Mesenchymal stem cell (in vitro differentiated cells and primary cell): ENCODE measurements at regions not wholly inside any gene's neighbourhood (a gene's known extent, or its start where the extent isn't known, plus 50 kb on each side); places are given as distances from the start of the nearest gene placed in this dataset.
"Not testable (repeated sequence)": the region's sequence is repeated elsewhere in the genome, so short reads cannot be mapped to it uniquely, and the experiment has no call there.

Source experiments
- DNase-seq: peaks from one replicate; pipeline ENCODE4 v3.0.0-alpha.2; 2013
- H2AFZ ChIP-seq: one replicate; pipeline ENCODE4 v1.6.1; 2013; ENCODE audit warnings: low read depth, mild to moderate bottlenecking, control low read depth, inconsistent platforms, low read length, moderate library complexity
- H2AK5ac ChIP-seq: 2 replicates; pipeline ENCODE4 v1.6.1; 2013; ENCODE audit warnings: low read length, moderate library complexity, mild to moderate bottlenecking, inconsistent platforms; ENCODE audit not compliant: severe bottlenecking
- H2BK120ac ChIP-seq: one replicate; pipeline ENCODE4 v1.6.1; 2013; ENCODE audit warnings: low read depth, mild to moderate bottlenecking, inconsistent platforms, low read length, moderate library complexity
- H2BK12ac ChIP-seq, 2 experiments: one replicate each; pipeline ENCODE4 v1.6.1; 2013; ENCODE audit warnings: inconsistent platforms in 2 of 2, low read length in 2 of 2, mild to moderate bottlenecking in 2 of 2, moderate library complexity in 2 of 2, control low read depth in 1 of 2
- H2BK15ac ChIP-seq: one replicate; pipeline ENCODE4 v1.6.1; 2013; ENCODE audit warnings: mild to moderate bottlenecking, low read depth, inconsistent platforms; ENCODE audit not compliant: poor library complexity, severe bottlenecking
- H2BK5ac ChIP-seq: 2 replicates; pipeline ENCODE4 v1.6.1; 2013; ENCODE audit warnings: low read depth, mild to moderate bottlenecking, low read length, control low read depth, inconsistent platforms; ENCODE audit not compliant: poor library complexity, severe bottlenecking
- H3K14ac ChIP-seq, 2 experiments: one replicate each; pipeline ENCODE4 v1.6.1; 2013; ENCODE audit warnings: inconsistent platforms in 2 of 2, low read length in 2 of 2, control low read depth in 1 of 2, mild to moderate bottlenecking in 1 of 2, moderate library complexity in 1 of 2
- H3K18ac ChIP-seq, 2 experiments: one replicate each; pipeline ENCODE4 v1.6.1; 2013; ENCODE audit warnings: inconsistent platforms in 2 of 2, low read length in 2 of 2, control low read depth in 1 of 2, low read depth in 1 of 2, mild to moderate bottlenecking in 1 of 2
- H3K23ac ChIP-seq, 2 experiments: one replicate each; pipeline ENCODE4 v1.6.1; 2013; ENCODE audit warnings: inconsistent platforms in 2 of 2, low read length in 2 of 2, mild to moderate bottlenecking in 2 of 2, moderate library complexity in 2 of 2, control low read depth in 1 of 2
- H3K27ac ChIP-seq: 2 replicates; pipeline ENCODE4 v1.5.1; 2013; ENCODE audit warnings: mild to moderate bottlenecking, moderate library complexity, low read length, control low read depth, inconsistent platforms; ENCODE audit not compliant: poor library complexity, severe bottlenecking
- H3K27me3 ChIP-seq, 2 experiments: 2 replicates each; pipeline versions ENCODE4 v1.6.1 to v1.7.0; 2013; ENCODE audit warnings: low read length in 2 of 2, mild to moderate bottlenecking in 2 of 2, moderate library complexity in 2 of 2, control low read depth in 1 of 2, inconsistent platforms in 1 of 2; ENCODE audit not compliant: control insufficient read depth in 1 of 2, insufficient read depth in 1 of 2
- H3K36me3 ChIP-seq, 2 experiments: 2 replicates each; pipeline versions ENCODE4 v1.6.1 to v1.7.0; 2013; ENCODE audit warnings: low read length in 2 of 2, control low read depth in 1 of 2, inconsistent platforms in 1 of 2, low read depth in 1 of 2, mild to moderate bottlenecking in 1 of 2; ENCODE audit not compliant: insufficient read depth in 2 of 2, control insufficient read depth in 1 of 2
- H3K4ac ChIP-seq, 2 experiments: one replicate each; pipeline ENCODE4 v1.6.1; 2013; ENCODE audit warnings: inconsistent platforms in 2 of 2, low read length in 2 of 2, mild to moderate bottlenecking in 2 of 2, moderate library complexity in 2 of 2, control low read depth in 1 of 2, low read depth in 1 of 2
- H3K4me1 ChIP-seq: 2 replicates; pipeline ENCODE4 v1.6.1; 2013; ENCODE audit warnings: low read depth, low read length, control low read depth; ENCODE audit not compliant: control insufficient read depth, insufficient read depth
- H3K4me2 ChIP-seq: 2 replicates; pipeline ENCODE4 v1.6.1; 2013; ENCODE audit warnings: low read length, mild to moderate bottlenecking, inconsistent platforms; ENCODE audit not compliant: poor library complexity, severe bottlenecking
- H3K4me3 ChIP-seq, 2 experiments: 2 replicates each; pipeline versions ENCODE4 v1.5.1 to v1.7.0; 2013; ENCODE audit warnings: low read length in 2 of 2, mild to moderate bottlenecking in 2 of 2, control low read depth in 1 of 2, low read depth in 1 of 2; ENCODE audit not compliant: insufficient read depth in 1 of 2
- H3K79me1 ChIP-seq: replicated peaks from 2 replicates; pipeline ENCODE4 v1.6.1; 2013; ENCODE audit warnings: mild to moderate bottlenecking, control low read depth, low read length, inconsistent platforms; ENCODE audit not compliant: poor library complexity, severe bottlenecking
- H3K9ac ChIP-seq: 2 replicates; pipeline ENCODE4 v1.7.0; 2013; ENCODE audit warnings: mild to moderate bottlenecking, low read length, moderate library complexity
- H3K9me3 ChIP-seq: 2 replicates; pipeline ENCODE4 v1.7.0; 2013; ENCODE audit warnings: mild to moderate bottlenecking, low read length; ENCODE audit not compliant: control insufficient read depth
- H4K8ac ChIP-seq: one replicate; pipeline ENCODE4 v1.6.1; 2013; ENCODE audit warnings: inconsistent platforms, mild to moderate bottlenecking, low read length, moderate library complexity
- H4K91ac ChIP-seq: one replicate; pipeline ENCODE4 v1.6.1; 2013; ENCODE audit warnings: mild to moderate bottlenecking, low read length, inconsistent platforms
- WGBS: methylation state at CpG from one replicate; pipeline ENCODE4 v1.1.7; 2013; ENCODE audit warnings: mixed read lengths; 5-methylcytosine and 5-hydroxymethylcytosine counted together

GRCh38 chr19:13681509-13681908, 82.8 kb upstream of the MRI1 start:
- Histone ChIP-seq H3K36me3 (no peaks in the 10 kb centered on the region), H2BK12ac (no peak overlapping the region), H3K4me3 (no peak overlapping the region), H3K23ac (no peak overlapping the region), H3K9ac (peak overlapping the region; percentile 36), H2AK5ac (no peak overlapping the region), H3K4me2 (no peak overlapping the region), H2BK120ac (no peak overlapping the region), H4K8ac (no peak overlapping the region), H3K4ac (no peak overlapping the region), H3K14ac (no peak overlapping the region), H3K9me3 (peaks cover 21% of the 10 kb centered on the region), H3K18ac (no peak overlapping the region), H3K4me1 (no peaks in the 10 kb centered on the region), H2BK5ac (no peak overlapping the region), H4K91ac (no peak overlapping the region), H3K79me1 (no peaks in the 10 kb centered on the region), H3K27me3 (no peaks in the 10 kb centered on the region), H2BK15ac (no peak overlapping the region), H3K27ac (no peak overlapping the region), H2AFZ (no peak overlapping the region)
- WGBS: 76% methylated on average over 3 of the region's 3 CpGs
- no peak for DNase-seq

GRCh38 chr19:13680708-13681360, 83.5 kb upstream of the MRI1 start:
- not testable (repeated sequence) for H3K4ac ChIP-seq, H3K36me3 ChIP-seq, H3K79me1 ChIP-seq, H2BK15ac ChIP-seq, H3K4me3 ChIP-seq, H4K91ac ChIP-seq, H3K14ac ChIP-seq, H3K23ac ChIP-seq, H2BK5ac ChIP-seq, H2AFZ ChIP-seq, H3K4me2 ChIP-seq, H2BK120ac ChIP-seq, H2BK12ac ChIP-seq, H3K4me1 ChIP-seq, H3K18ac ChIP-seq, DNase-seq, H3K27ac ChIP-seq, H4K8ac ChIP-seq, H2AK5ac ChIP-seq, H3K27me3 ChIP-seq
- Histone ChIP-seq H3K9me3 (peaks cover 21% of the 10 kb centered on the region), H3K9ac (peak overlapping the region; percentile 36)
- no CpG with 5 or more reads among the region's 7 CpGs for WGBS

GRCh38 chr19:13676967-13677366, 87.4 kb upstream of the MRI1 start:
- not testable (repeated sequence) for H2BK5ac ChIP-seq, H2BK12ac ChIP-seq, H2AK5ac ChIP-seq, H3K4me2 ChIP-seq, H4K8ac ChIP-seq, H2BK120ac ChIP-seq, H3K79me1 ChIP-seq, H2BK15ac ChIP-seq, H3K14ac ChIP-seq, H3K4ac ChIP-seq, H3K9ac ChIP-seq, H4K91ac ChIP-seq, H3K27ac ChIP-seq, H3K36me3 ChIP-seq, H3K18ac ChIP-seq, DNase-seq, H3K4me3 ChIP-seq, H3K23ac ChIP-seq, H2AFZ ChIP-seq, H3K27me3 ChIP-seq, H3K4me1 ChIP-seq
- 58% methylated on average over 5 of the region's 5 CpGs for WGBS
- peaks cover 21% of the 10 kb centered on the region for H3K9me3 ChIP-seq

DNA sequence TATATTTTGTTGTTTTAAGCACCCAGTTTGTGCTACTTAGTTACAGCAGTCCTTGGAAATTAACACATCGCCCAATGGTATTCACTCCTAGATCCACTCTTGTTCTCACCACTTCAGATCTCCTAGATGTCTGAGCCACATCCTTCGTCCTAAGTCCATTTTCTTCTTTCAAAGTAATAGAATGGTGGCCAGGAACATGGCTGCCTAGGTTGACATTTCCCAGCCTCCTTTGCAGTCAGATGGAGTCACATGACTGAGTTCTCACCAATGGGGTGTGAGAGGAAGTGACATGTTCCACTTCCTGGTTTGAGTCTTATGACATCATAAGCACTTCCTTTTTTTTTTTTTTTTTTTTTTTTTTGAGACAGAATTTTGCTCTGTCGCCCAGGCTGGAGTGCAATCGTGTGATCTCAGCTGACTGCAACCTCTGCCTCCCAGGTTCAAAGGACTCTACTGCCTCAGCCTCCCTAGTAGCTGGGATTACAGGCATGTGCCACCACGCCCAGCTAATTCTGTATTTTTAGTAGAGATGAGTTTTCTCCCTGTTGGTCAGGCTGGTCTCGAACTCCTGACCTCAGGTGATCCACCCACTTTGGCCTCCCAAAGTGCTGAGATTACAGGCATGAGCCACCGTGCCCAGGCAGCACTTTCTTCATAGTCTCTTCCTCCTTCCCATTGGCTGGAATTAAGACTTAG, 91.7 kb upstream of the MRI1 start:
- H3K4me2 ChIP-seq, H2BK5ac ChIP-seq, H3K4me3 ChIP-seq, H4K8ac ChIP-seq, H2AK5ac ChIP-seq, H3K9me3 ChIP-seq, H2AFZ ChIP-seq, H3K79me1 ChIP-seq, H3K27me3 ChIP-seq, H3K4me1 ChIP-seq, H4K91ac ChIP-seq, H2BK120ac ChIP-seq, H3K9ac ChIP-seq, H3K18ac ChIP-seq, H3K36me3 ChIP-seq, H3K14ac ChIP-seq, H2BK12ac ChIP-seq, H3K23ac ChIP-seq, H3K27ac ChIP-seq, H2BK15ac ChIP-seq, H3K4ac ChIP-seq: not testable (repeated sequence)
- 77% methylated on average over 4 of the region's 7 CpGs for WGBS
- peak; percentile 6 for DNase-seq
